ENCODE measurements at regions not wholly inside any gene's neighbourhood (a gene's known extent, or its start where the extent isn't known, plus 50 kb on each side); places are given as distances from the start of the nearest gene placed in this dataset.

DNA sequence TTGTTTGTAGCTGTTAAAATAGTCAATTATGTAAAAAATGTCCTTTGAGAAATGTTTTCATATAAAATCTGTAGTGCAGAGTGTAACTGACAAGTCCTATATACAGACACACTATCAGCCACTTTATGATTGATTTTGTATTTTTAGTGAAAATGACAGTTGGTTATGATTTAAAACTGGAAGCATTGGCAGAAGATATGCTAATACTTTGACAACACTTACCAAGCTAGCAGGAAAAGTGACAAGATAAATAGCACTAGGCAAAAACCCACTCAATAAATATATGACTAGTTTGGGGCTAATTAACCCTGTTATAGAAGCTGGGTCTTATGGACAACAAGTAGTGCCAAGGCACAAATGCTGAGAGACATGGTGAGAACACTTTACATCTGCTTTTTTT, 772.9 kb upstream of the NOVA1 start:
- DNase-seq = no peak
- intact Hi-C loops (cut with DNase I) = no loop called here

DNA sequence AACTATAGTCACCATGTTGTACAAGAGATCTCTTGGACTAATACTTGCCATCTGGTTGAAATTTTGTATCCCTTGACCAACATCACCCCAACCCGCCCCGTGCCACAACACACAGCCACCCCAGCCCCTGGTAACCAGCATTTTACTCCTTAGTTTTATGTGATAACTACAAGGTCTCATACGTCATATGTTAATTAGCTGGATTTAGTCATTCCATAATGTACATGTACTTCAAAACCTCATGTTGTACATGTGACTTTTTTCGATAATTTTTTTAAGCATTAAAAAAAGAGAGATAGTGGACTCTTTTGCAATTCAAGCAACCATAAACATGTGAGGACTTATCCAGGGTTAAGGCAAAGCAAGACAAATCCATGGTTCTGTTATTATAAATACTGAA, 773.4 kb upstream of the NOVA1 start:
- DNase-seq (no peak), ATAC-seq (no peak)
- intact Hi-C loops (cut with DNase I) = no loop called here
- no peaks in the 10 kb centered on the region for H3K4me1 ChIP-seq
- H3K4me3 ChIP-seq = no peak overlapping the region
- TF ChIP-seq, protein P1, sequence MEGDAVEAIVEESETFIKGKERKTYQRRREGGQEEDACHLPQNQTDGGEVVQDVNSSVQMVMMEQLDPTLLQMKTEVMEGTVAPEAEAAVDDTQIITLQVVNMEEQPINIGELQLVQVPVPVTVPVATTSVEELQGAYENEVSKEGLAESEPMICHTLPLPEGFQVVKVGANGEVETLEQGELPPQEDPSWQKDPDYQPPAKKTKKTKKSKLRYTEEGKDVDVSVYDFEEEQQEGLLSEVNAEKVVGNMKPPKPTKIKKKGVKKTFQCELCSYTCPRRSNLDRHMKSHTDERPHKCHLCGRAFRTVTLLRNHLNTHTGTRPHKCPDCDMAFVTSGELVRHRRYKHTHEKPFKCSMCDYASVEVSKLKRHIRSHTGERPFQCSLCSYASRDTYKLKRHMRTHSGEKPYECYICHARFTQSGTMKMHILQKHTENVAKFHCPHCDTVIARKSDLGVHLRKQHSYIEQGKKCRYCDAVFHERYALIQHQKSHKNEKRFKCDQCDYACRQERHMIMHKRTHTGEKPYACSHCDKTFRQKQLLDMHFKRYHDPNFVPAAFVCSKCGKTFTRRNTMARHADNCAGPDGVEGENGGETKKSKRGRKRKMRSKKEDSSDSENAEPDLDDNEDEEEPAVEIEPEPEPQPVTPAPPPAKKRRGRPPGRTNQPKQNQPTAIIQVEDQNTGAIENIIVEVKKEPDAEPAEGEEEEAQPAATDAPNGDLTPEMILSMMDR (IDR thresholded peaks at IDR 0.05) = no peak
- TF ChIP-seq POLR2A (IDR thresholded peaks at IDR 0.05) = no peak
- no peak overlapping the region for H3K27ac ChIP-seq
- H3K9me3 ChIP-seq = peaks cover 0 to 5% (median 0%) of the 10 kb centered on the region in 12 donors
- WGBS, 4 donors = 81 to 89% (median 87%) methylated on average over 4 of the region's 4 CpGs
- no peaks in the 10 kb centered on the region for H3K36me3 ChIP-seq
- no peaks in the 10 kb centered on the region for H3K27me3 ChIP-seq

More for the DNA sequence above, 772.9 kb upstream of the NOVA1 start:
- H3K9me3 ChIP-seq = peaks cover 0 to 3% (median 0%) of the 10 kb centered on the region in 12 donors
- H3K4me1 ChIP-seq = no peaks in the 10 kb centered on the region
- H3K27me3 ChIP-seq = no peaks in the 10 kb centered on the region
- H3K36me3 ChIP-seq = no peaks in the 10 kb centered on the region
- no peak overlapping the region for H3K4me3 ChIP-seq
- no peak for TF ChIP-seq POLR2A (IDR thresholded peaks at IDR 0.05)
- TF ChIP-seq, protein P1 (IDR thresholded peaks at IDR 0.05) = no peak
- H3K27ac ChIP-seq = no peak overlapping the region
- no peak for ATAC-seq

DNA sequence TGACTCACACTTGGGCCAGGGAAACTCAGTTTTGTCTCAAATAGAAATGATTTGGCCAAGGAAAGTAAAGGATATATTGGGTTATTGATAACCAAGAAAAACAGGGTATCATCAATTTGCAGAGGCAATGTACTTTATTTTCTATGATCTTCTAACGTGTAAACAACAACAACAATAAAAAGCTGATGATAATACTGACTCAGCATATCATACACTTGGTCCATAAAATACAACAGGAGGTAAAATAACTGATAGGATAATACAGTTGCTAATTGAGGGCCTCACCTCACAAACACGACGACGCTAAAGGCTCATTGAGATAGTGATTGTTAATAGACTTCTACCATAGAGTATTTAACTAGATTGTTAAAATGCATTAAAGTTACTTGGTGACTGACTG, 774.0 kb upstream of the NOVA1 start:
- no peaks in the 10 kb centered on the region for H3K36me3 ChIP-seq
- 69 to 80% (median 71%) methylated on average over 4 of the region's 4 CpGs for WGBS, 4 donors
- no peak overlapping the region for H3K4me3 ChIP-seq

DNA sequence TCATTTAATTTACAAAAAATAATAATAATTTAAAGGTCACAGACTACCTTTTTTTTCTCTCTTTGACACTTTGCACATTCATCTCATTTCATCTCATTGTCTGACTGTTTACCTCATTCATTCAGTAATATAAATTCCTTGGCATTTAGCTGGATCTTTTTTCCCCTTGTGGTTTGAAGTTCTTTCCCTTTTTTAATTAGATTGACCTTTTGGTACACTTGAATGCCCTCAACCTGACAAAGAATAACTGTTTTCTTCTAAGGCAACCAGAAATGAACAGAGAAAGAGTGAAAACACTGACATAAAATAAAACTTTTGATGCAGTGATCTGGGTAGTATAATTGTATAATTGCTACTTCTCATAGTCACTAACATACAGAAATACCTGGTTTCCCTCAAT, 774.9 kb upstream of the NOVA1 start:
- Histone ChIP-seq H3K4me3 (no peak overlapping the region), H3K27me3 (no peaks in the 10 kb centered on the region), H3K27ac (no peak overlapping the region), H3K36me3 (no peaks in the 10 kb centered on the region), H3K4me1 (no peaks in the 10 kb centered on the region), H3K9me3 (peaks cover 0 to 5% (median 0%) of the 10 kb centered on the region in 12 donors)
- intact Hi-C loops (cut with DNase I) = no loop called here
- TF ChIP-seq, protein P1 (IDR thresholded peaks at IDR 0.05) = no peak
- TF ChIP-seq POLR2A (IDR thresholded peaks at IDR 0.05) = no peak
- DNase-seq = no peak
- ATAC-seq = no peak

More for the DNA sequence above, 774.0 kb upstream of the NOVA1 start:
- Histone ChIP-seq H3K4me1 (no peaks in the 10 kb centered on the region), H3K27ac (no peak overlapping the region), H3K27me3 (no peaks in the 10 kb centered on the region), H3K9me3 (peaks cover 0 to 5% (median 0%) of the 10 kb centered on the region in 12 donors)
- TF ChIP-seq, protein P1 (IDR thresholded peaks at IDR 0.05) = no peak
- TF ChIP-seq POLR2A (IDR thresholded peaks at IDR 0.05) = no peak
- DNase-seq = no peak
- intact Hi-C loops (cut with DNase I) = no loop called here
- no peak for ATAC-seq

All from heart left ventricle (tissue), 16 donors.